ENCODE measurements at regions not wholly inside any gene's neighbourhood (a gene's known extent, or its start where the extent isn't known, plus 50 kb on each side); places are given as distances from the start of the nearest gene placed in this dataset.

DNA sequence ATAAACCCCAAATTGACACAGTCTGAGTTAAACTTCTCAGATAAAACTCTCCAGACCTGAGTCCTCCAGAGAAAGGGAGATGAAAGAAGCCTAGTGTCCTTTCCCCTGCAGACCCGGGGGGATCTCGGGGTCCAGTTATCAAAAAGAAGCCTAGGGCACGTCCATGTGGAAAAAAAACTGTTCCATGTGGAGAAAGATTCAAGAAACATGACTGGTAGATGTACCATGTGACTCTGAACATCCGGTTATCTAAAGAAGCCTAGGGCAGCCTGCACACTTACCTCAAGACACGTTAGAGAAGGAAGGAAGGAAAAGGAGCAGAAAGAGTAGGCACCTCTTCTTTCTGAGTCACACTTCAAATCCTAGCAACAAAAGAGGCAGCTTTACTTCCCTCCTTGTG is 421.0 kb downstream of the LRATD1 start:
- intact Hi-C loops (cut with DNase I) = no loop called here
- H3K9me3 ChIP-seq (ENCODE audit: control insufficient read depth in 2 of 3, insufficient read depth in 1 of 3, low read length in 3 of 3) = no peaks in the 10 kb centered on the region

DNA sequence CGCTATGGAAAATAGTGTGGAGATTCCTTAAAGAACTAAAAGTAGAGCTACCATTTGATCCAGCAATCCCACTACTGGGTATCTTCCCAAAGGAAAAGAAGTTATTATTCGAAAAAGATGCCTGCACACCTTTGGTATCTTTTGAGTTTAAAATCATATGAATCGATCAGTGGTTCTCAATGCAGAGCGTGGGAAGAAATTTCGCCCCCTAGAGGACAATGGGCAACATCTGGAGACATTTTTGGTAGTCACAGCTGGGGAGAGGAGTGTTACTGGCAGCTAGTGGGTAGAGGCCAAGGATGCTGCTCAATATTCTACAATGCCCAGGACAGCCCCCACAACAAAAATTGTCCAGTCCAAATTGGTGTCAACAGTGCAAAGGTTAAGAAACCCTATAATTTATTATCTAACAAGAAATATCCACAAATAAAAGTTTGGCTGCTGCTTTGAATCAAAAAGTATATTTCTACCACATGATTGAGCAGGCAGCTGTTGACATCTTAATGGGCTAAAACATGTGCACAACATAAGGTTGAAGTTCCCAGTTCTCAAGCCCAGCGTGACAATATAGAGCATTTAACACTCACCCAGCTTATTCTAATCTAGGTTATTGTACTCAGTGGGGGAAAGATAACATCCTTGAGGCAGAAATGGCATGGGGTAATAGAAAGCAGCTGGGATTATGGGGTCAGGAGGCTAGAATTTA is 425.7 kb downstream of the LRATD1 start:
- intact Hi-C loops (cut with DNase I) = no loop called here
- no peaks in the 10 kb centered on the region for H3K36me3 ChIP-seq (ENCODE audit: control insufficient read depth in 2 of 3, insufficient read depth in 3 of 3, low read length in 3 of 3)
- no peaks in the 10 kb centered on the region for H3K27me3 ChIP-seq (ENCODE audit: control insufficient read depth, insufficient read depth, low read length)
- no peak overlapping the region for H3K9ac ChIP-seq (ENCODE audit: low read length in 3 of 3)
- DNase-seq = no peak
- no peaks in the 10 kb centered on the region for H3K9me3 ChIP-seq (ENCODE audit: control insufficient read depth in 2 of 3, insufficient read depth in 1 of 3, low read length in 3 of 3)
- no peak overlapping the region for H3K4me3 ChIP-seq (ENCODE audit: low read length in 3 of 3)
- FAIRE-seq = no peak
- no peaks in the 10 kb centered on the region for H3K4me1 ChIP-seq (ENCODE audit: control insufficient read depth in 2 of 3, insufficient read depth in 2 of 3, low read depth in 1 of 3, low read length in 3 of 3)
- TF ChIP-seq, protein P1, sequence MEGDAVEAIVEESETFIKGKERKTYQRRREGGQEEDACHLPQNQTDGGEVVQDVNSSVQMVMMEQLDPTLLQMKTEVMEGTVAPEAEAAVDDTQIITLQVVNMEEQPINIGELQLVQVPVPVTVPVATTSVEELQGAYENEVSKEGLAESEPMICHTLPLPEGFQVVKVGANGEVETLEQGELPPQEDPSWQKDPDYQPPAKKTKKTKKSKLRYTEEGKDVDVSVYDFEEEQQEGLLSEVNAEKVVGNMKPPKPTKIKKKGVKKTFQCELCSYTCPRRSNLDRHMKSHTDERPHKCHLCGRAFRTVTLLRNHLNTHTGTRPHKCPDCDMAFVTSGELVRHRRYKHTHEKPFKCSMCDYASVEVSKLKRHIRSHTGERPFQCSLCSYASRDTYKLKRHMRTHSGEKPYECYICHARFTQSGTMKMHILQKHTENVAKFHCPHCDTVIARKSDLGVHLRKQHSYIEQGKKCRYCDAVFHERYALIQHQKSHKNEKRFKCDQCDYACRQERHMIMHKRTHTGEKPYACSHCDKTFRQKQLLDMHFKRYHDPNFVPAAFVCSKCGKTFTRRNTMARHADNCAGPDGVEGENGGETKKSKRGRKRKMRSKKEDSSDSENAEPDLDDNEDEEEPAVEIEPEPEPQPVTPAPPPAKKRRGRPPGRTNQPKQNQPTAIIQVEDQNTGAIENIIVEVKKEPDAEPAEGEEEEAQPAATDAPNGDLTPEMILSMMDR (IDR thresholded peaks at IDR 0.05; ENCODE audit: borderline replicate concordance, extremely low read depth, insufficient read depth) = peak; percentile 2
- H3K27ac ChIP-seq (ENCODE audit: low read depth in 2 of 2, low read length in 2 of 2) = no peak overlapping the region

More for the DNA sequence above, 421.0 kb downstream of the LRATD1 start:
- no peak for FAIRE-seq
- H3K9ac ChIP-seq (ENCODE audit: low read length in 3 of 3) = no peak overlapping the region
- H3K4me3 ChIP-seq (ENCODE audit: low read length in 3 of 3) = no peak overlapping the region
- H3K27ac ChIP-seq (ENCODE audit: low read depth in 2 of 2, low read length in 2 of 2) = no peak overlapping the region
- no peak for DNase-seq
- no peaks in the 10 kb centered on the region for H3K4me1 ChIP-seq (ENCODE audit: control insufficient read depth in 2 of 3, insufficient read depth in 2 of 3, low read depth in 1 of 3, low read length in 3 of 3)
- TF ChIP-seq, protein P1 (IDR thresholded peaks at IDR 0.05; ENCODE audit: borderline replicate concordance, extremely low read depth, insufficient read depth) = no peak
- H3K36me3 ChIP-seq (ENCODE audit: control insufficient read depth in 2 of 3, insufficient read depth in 3 of 3, low read length in 3 of 3) = no peaks in the 10 kb centered on the region
- H3K27me3 ChIP-seq (ENCODE audit: control insufficient read depth, insufficient read depth, low read length) = no peaks in the 10 kb centered on the region

DNA sequence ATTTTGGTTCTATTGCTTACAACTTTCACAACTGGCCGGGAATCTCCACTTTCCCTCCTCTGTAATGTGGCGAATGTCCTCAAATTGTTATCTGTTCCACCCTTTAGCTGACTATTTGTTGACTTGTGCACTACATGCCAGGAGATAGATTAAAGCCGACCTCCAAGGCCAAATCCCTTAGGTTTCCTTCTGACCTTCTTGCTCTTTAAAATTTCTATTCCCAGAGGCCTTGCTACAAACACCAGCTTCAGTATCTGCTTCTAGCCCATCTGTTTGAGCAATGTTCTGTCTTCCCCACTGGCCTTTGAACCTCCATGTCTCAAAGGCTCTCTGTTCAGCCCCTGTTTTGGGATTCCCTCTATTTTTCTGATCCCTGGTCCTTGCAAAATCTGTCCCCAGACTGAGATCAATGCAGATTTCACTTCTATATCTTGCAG is 426.2 kb downstream of the LRATD1 start:
- no peaks in the 10 kb centered on the region for H3K27me3 ChIP-seq (ENCODE audit: control insufficient read depth, insufficient read depth, low read length)
- H3K4me1 ChIP-seq (ENCODE audit: control insufficient read depth in 2 of 3, insufficient read depth in 2 of 3, low read depth in 1 of 3, low read length in 3 of 3) = no peaks in the 10 kb centered on the region
- DNase-seq = no peak
- no peaks in the 10 kb centered on the region for H3K9me3 ChIP-seq (ENCODE audit: control insufficient read depth in 2 of 3, insufficient read depth in 1 of 3, low read length in 3 of 3)
- H3K9ac ChIP-seq (ENCODE audit: low read length in 3 of 3) = no peak overlapping the region
- FAIRE-seq = no peak
- intact Hi-C loops (cut with DNase I) = no loop called here
- H3K27ac ChIP-seq (ENCODE audit: low read depth in 2 of 2, low read length in 2 of 2) = no peak overlapping the region
- no peaks in the 10 kb centered on the region for H3K36me3 ChIP-seq (ENCODE audit: control insufficient read depth in 2 of 3, insufficient read depth in 3 of 3, low read length in 3 of 3)
- H3K4me3 ChIP-seq (ENCODE audit: low read length in 3 of 3) = no peak overlapping the region
- TF ChIP-seq, protein P1 (IDR thresholded peaks at IDR 0.05; ENCODE audit: borderline replicate concordance, extremely low read depth, insufficient read depth) = no peak
